DND-41 (cell line): ENCODE measurements at regions not wholly inside any gene's neighbourhood (a gene's known extent, or its start where the extent isn't known, plus 50 kb on each side); places are given as distances from the start of the nearest gene placed in this dataset.
"Not testable (repeated sequence)": the region's sequence is repeated elsewhere in the genome, so short reads cannot be mapped to it uniquely, and the experiment has no call there.

Experiments
- ATAC-seq: fragments of 200-7000 bp; cut with Tn5 transposase; 3 replicates; pipeline ENCODE4 v1.9.1; 2021; ENCODE audit warnings: low read depth; ENCODE audit not compliant: insufficient read depth
- DNase-seq: peaks from one replicate; pipeline ENCODE4 v3.0.0-alpha.2; 2020
- H2AFZ ChIP-seq: 2 replicates; pipeline ENCODE4 v1.6.0; 2012; ENCODE audit warnings: low read depth, low read length
- H3K27ac ChIP-seq: 2 replicates; pipeline ENCODE4 v1.5.1; 2012; ENCODE audit warnings: low read length, inconsistent platforms
- H3K27me3 ChIP-seq: fragments of 200-600 bp; sonication (generic); 2 replicates; pipeline ENCODE4 v1.6.0; 2012; ENCODE audit warnings: low read length, mild to moderate bottlenecking, inconsistent platforms; ENCODE audit not compliant: insufficient read depth, poor library complexity
- H3K36me3 ChIP-seq: 2 replicates; pipeline ENCODE4 v1.5.1; 2012; ENCODE audit warnings: low read length, inconsistent platforms; ENCODE audit not compliant: insufficient read depth
- H3K4me1 ChIP-seq: 2 replicates; pipeline ENCODE4 v1.5.1; 2012; ENCODE audit warnings: mild to moderate bottlenecking, low read length; ENCODE audit not compliant: insufficient read depth
- H3K4me2 ChIP-seq: 2 replicates; pipeline ENCODE4 v1.6.0; 2012; ENCODE audit warnings: mild to moderate bottlenecking, moderate library complexity, low read length, inconsistent platforms; ENCODE audit not compliant: insufficient read depth
- H3K4me3 ChIP-seq, 2 experiments: fragments of 200-600 bp in 1 of 2; shearing (Covaris generic) in 1 of 2; 2 replicates each; pipeline ENCODE4 v1.5.1; 2012 to 2016; ENCODE audit warnings: inconsistent platforms in 2 of 2, low read length in 2 of 2, mild to moderate bottlenecking in 2 of 2, low read depth in 1 of 2, moderate library complexity in 1 of 2
- H3K79me2 ChIP-seq: 2 replicates; pipeline ENCODE4 v1.6.0; 2012; ENCODE audit warnings: low read length, inconsistent platforms; ENCODE audit not compliant: insufficient read depth
- H3K9ac ChIP-seq: 2 replicates; pipeline ENCODE4 v1.6.0; 2012; ENCODE audit warnings: low read depth, mild to moderate bottlenecking, inconsistent platforms, low read length, moderate library complexity
- H3K9me3 ChIP-seq: 2 replicates; pipeline ENCODE4 v1.5.1; 2012; ENCODE audit warnings: low read length, moderate library complexity, mild to moderate bottlenecking, inconsistent platforms; ENCODE audit not compliant: insufficient read depth, severe bottlenecking
- H4K20me1 ChIP-seq: 2 replicates; pipeline ENCODE4 v1.6.0; 2012; ENCODE audit warnings: low read length; ENCODE audit not compliant: insufficient read depth
- EZH2 ChIP-seq: IDR thresholded peaks from 3 replicates; pipeline ENCODE4 v1.6.1; 2012; ENCODE audit warnings: borderline replicate concordance, low read depth, mild to moderate bottlenecking, moderate library complexity, low read length, inconsistent platforms; ENCODE audit not compliant: severe bottlenecking
- TF ChIP-seq, protein P1 (sequence below): IDR thresholded peaks from 2 replicates; pipeline ENCODE4 v1.5.1; 2012; ENCODE audit warnings: borderline replicate concordance, low read length, moderate library complexity, mild to moderate bottlenecking; ENCODE audit not compliant: poor library complexity, severe bottlenecking; ENCODE audit errors: extremely low read depth

DNA sequence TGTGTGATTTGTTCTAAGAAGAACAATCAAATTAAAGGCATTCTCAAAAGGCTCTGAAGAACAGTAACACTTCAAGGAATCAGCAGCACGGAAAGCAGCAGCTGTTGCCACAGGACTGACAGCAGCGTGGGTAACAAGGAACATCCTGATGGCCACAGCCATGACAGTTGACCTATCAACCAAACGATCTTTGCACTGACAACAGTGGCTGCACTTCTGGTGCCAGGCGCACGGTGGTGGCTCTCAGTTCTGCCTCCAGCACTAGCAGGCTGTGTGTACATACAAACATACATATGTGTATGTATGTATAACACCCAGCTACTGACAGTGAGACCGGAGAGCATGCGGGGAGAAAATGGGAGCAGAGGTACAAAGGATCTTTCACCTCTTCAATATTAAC is 114.1 kb downstream of the ZFAND4 start:
- no peak for TF ChIP-seq EZH2
- TF ChIP-seq, protein P1, sequence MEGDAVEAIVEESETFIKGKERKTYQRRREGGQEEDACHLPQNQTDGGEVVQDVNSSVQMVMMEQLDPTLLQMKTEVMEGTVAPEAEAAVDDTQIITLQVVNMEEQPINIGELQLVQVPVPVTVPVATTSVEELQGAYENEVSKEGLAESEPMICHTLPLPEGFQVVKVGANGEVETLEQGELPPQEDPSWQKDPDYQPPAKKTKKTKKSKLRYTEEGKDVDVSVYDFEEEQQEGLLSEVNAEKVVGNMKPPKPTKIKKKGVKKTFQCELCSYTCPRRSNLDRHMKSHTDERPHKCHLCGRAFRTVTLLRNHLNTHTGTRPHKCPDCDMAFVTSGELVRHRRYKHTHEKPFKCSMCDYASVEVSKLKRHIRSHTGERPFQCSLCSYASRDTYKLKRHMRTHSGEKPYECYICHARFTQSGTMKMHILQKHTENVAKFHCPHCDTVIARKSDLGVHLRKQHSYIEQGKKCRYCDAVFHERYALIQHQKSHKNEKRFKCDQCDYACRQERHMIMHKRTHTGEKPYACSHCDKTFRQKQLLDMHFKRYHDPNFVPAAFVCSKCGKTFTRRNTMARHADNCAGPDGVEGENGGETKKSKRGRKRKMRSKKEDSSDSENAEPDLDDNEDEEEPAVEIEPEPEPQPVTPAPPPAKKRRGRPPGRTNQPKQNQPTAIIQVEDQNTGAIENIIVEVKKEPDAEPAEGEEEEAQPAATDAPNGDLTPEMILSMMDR: no peak
- peak overlapping the region; percentile 25; the same call in 1 of the 2 replicates for H3K27ac ChIP-seq
- no peak for DNase-seq
- peaks cover 15% of the 10 kb centered on the region for H3K4me1 ChIP-seq
- no peak overlapping the region for H2AFZ ChIP-seq
- H3K79me2 ChIP-seq: 0 out of 2 replicates have a peak, but pooled peaks cover 2% of the 10 kb centered on the region
- no peaks in the 10 kb centered on the region for H3K27me3 ChIP-seq
- peak; percentile 22; the same call in 1 of the 3 replicates for ATAC-seq
- no peaks in the 10 kb centered on the region for H3K9me3 ChIP-seq
- H3K4me3 ChIP-seq: no peak overlapping the region
- 0 out of 2 replicates have a peak, but pooled peaks cover 6% of the 10 kb centered on the region for H4K20me1 ChIP-seq
- H3K36me3 ChIP-seq: no peaks in the 10 kb centered on the region
- H3K9ac ChIP-seq: no peak overlapping the region
- H3K4me2 ChIP-seq: no peak overlapping the region

DNA sequence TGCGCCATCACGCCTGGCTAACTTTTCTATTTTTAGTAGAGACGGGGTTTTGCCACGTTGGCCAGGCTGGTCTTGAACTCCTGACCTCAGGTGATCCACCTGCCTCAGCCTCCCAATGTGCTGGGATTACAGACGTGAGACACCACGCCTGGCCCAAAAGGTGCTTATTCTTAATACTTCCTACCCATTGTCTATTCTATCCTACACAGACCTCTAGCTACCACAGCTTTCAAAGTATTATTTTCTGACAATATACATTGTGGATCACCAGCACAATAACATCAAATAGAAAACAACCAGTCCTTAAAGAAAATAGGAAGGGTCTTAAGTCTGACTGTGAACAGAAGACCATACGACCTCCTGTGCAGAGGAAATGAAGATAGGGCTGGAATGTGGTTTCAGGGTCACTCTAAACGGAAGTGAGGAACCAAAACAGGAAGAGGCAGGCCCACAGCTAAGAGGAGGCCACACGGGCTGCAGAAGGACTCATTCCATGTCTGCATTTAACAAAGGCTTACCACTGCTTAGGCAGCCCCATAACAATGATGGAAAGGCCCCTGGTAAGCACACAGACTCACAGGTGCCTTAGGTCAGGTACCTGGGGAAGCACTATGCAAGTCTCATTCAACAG is 115.2 kb downstream of the ZFAND4 start:
- 0 out of 2 replicates have a peak, but pooled peaks cover 2% of the 10 kb centered on the region for H3K79me2 ChIP-seq
- H3K4me2 ChIP-seq: peak overlapping the region; percentile 38; the same call in 1 of the 2 replicates
- DNase-seq: peak; percentile 42
- ATAC-seq: peak; percentile 90
- peak overlapping the region; percentile 22; the same call in 1 of the 2 replicates for H2AFZ ChIP-seq
- H3K9ac ChIP-seq: no peak overlapping the region
- no peaks in the 10 kb centered on the region for H3K9me3 ChIP-seq
- H3K27me3 ChIP-seq: no peaks in the 10 kb centered on the region
- H3K4me1 ChIP-seq: peaks cover 15% of the 10 kb centered on the region
- H3K36me3 ChIP-seq: no peaks in the 10 kb centered on the region
- TF ChIP-seq, protein P1: no peak
- no peak for TF ChIP-seq EZH2
- peak overlapping the region; percentile 48; the same call in 1 of the 2 replicates for H3K27ac ChIP-seq
- H3K4me3 ChIP-seq: no peak overlapping the region
- 0 out of 2 replicates have a peak, but pooled peaks cover 3% of the 10 kb centered on the region for H4K20me1 ChIP-seq

DNA sequence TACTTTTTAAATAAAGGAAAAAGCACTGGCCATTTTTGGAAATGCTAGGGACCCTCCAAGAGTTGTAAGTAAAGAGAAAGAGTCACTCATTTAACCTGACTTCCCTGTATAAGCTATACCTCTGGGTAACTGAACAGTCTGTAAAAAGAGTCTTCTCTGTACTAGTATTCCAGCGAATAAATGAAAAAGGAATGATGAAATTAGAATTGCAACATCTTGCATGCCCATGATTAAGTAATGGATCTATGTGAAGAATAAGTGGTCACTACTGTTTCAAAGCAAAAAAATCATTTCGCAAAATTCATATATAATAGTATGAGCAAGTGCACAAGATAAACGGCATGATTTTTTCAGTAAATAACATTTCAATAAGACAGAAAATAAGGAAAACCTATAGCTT is 116.8 kb downstream of the ZFAND4 start:
- Histone ChIP-seq H3K27me3 (no peaks in the 10 kb centered on the region), H3K4me1 (peaks cover 15% of the 10 kb centered on the region), H3K4me2 (no peak overlapping the region), H3K9ac (no peak overlapping the region), H3K36me3 (no peaks in the 10 kb centered on the region), H3K4me3 (no peak overlapping the region), H3K79me2 (0 out of 2 replicates have a peak, but pooled peaks cover 2% of the 10 kb centered on the region), H2AFZ (no peak overlapping the region), H3K27ac (no peak overlapping the region), H3K9me3 (no peaks in the 10 kb centered on the region), H4K20me1 (0 out of 2 replicates have a peak, but pooled peaks cover 3% of the 10 kb centered on the region)
- no peak for DNase-seq
- TF ChIP-seq EZH2: no peak
- ATAC-seq: no peak

DNA sequence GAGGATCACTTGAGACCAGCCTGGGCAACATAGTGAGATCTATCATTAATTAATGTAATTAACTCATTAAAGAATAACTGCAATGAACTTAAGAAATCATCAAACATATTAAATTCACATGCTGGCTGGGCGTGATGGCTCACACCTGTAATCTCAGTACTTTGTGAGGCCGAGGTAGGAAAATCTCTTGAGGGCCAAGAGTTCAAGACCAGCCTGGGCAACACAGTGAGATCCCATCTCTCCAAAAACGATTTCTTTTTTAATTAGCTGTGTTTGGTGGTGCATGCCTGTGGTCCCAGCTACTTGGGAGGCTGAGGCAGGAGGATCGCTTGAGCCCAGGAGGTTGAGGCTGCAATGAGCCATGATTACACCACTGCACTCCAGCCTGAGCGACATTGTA is 117.2 kb downstream of the ZFAND4 start:
- not testable (repeated sequence) for H3K27me3 ChIP-seq, H3K4me3 ChIP-seq, H3K9me3 ChIP-seq, H3K36me3 ChIP-seq, H2AFZ ChIP-seq, H3K27ac ChIP-seq, H3K4me2 ChIP-seq, H3K79me2 ChIP-seq, H3K9ac ChIP-seq, ATAC-seq, H4K20me1 ChIP-seq, DNase-seq
- H3K4me1 ChIP-seq: peaks cover 15% of the 10 kb centered on the region
